GM18520 (cell line): ENCODE measurements at regions not wholly inside any gene's neighbourhood (a gene's known extent, or its start where the extent isn't known, plus 50 kb on each side); places are given as distances from the start of the nearest gene placed in this dataset.

ENCODE experiments used
- ATAC-seq: cut with Tn5 transposase; IDR thresholded peaks from one replicate; pipeline ENCODE4 v1.9.1; 2021; ENCODE audit not compliant: unreplicated experiment

DNA sequence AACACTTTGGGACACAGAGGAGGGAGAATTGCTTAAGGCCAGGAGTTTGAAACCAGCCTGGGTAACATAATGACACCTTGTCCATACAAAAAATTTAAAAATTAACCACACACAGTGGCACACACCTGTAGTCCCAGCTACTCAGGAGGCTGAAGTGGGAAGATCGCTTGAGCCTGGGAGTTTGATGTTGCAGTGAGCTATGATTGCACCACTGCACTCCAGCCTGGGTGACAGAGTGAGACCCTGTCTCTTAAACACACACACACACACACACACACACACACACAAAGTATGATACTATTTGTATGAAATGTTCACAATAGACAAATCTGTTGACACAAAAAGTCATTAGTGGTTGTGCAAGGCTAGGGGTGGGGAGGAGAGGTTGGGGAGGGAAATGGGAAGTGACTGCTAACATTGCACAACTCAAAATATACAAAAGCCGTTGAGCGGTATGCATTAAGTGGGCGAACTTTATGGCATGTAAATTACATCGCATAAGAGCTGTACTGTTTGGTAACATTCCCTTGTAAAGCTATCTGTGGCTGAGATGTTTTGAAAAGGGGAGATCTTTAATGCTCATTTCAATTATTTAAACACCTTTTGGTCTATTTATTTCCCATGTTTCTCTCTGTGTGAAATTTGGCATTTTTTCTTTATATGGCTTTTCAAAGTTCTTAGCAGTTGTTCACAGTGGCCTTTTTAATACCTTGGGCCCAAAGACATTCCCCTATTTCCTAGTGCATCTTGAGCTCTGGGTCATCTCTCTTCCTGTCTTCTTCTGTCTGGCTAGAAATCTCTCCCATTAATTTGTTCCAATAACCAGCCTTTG lies 58.9 kb upstream of the ZNF516 start:
- no peak for ATAC-seq

- ATAC-seq = no peak
Measured at GRCh38 chr18:76548541-76548940, 53.5 kb upstream of the ZNF516 start.

GRCh38 chr18:76547296-76547695 lies 52.3 kb upstream of the ZNF516 start:
- ATAC-seq = no peak

DNA sequence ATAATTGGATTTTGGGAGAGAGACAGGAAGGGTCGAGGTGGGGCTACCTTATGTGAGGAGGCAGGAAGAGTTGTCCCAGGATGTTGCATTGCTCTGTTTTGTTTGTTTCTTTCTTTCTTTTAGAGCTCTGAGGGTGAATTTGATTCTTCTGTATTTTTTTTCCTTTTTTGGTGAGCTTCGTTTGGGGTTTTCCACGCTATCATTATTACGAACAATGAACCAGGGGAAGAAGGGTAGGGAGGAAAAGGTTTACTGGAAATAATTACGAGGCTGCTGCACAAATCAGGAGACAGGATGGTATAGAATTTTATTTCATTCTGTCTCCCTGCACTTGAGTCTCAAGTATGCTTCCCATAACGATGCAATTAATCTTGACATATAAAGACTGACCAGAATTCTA lies 51.4 kb upstream of the ZNF516 start:
- ATAC-seq = no peak

- no peak for ATAC-seq
Measured at GRCh38 chr18:76546088-76546435, 51.0 kb upstream of the ZNF516 start.

DNA sequence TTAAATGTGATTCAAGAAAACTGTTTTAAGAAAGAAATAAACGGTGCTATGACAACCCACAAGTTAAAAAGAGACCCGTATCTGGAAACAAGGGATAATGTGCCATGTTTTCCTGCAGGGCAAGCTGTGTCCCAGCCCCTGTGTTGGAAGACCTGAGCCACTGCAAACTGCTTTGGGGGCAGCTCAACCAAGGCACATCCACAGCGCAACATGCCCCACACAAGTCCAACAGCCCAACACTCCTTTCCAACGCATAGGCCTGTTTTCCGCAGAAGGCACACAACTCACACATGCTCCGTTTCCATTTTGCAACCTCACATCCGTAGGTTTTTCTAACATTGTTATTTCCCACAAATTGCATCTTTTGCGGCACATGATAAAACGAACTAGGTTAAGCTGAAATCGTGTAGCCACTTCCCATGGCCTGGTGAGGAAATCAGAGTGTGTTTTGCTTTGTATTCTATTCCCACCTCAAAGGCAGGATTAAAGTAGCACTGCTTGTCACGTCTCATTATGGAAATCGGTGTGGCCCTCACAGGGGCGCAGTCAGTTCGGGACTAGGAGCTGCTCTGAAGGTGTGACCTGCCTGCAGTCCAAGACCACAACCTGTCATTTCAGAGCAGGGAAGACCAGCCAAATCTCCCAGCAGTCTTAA lies 50.5 kb upstream of the ZNF516 start:
- no peak for ATAC-seq

- ATAC-seq = no peak
Measured at GRCh38 chr18:76544511-76545345, 49.7 kb upstream of the ZNF516 start.
